HG03432 (cell line): ENCODE measurements at regions not wholly inside any gene's neighbourhood (a gene's known extent, or its start where the extent isn't known, plus 50 kb on each side); places are given as distances from the start of the nearest gene placed in this dataset.

ENCODE experiments used
- ATAC-seq: cut with Tn5 transposase; IDR thresholded peaks from one replicate; pipeline ENCODE4 v1.9.1; 2021; ENCODE audit warnings: mild to moderate bottlenecking, moderate library complexity; ENCODE audit not compliant: unreplicated experiment

GRCh38 chr11:115699326-115699725 is 195.1 kb upstream of the CADM1 start:
- no peak for ATAC-seq

DNA sequence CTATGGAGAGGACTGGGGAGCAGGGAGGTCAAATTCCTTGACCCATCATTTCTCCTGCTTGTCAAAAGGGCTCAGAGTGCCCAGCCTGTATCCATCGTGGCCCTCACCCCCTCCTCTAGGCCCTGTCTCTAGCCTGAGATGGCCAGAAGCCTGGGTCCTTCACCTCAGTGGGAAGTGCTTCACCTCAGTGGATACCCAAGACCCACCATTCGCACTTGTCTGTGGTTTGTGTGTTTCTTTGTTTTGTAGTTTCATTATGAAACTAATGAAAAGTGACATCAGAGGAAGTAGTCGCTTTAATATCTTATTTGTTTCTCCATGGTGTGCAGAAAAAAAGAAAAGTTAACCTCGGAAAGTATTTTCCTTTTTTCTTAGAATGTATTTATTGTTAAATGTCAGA is 194.0 kb upstream of the CADM1 start:
- ATAC-seq = no peak

GRCh38 chr11:115696563-115696962 is 192.3 kb upstream of the CADM1 start:
- no peak for ATAC-seq

GRCh38 chr11:115695677-115696364 is 191.6 kb upstream of the CADM1 start:
- no peak for ATAC-seq

DNA sequence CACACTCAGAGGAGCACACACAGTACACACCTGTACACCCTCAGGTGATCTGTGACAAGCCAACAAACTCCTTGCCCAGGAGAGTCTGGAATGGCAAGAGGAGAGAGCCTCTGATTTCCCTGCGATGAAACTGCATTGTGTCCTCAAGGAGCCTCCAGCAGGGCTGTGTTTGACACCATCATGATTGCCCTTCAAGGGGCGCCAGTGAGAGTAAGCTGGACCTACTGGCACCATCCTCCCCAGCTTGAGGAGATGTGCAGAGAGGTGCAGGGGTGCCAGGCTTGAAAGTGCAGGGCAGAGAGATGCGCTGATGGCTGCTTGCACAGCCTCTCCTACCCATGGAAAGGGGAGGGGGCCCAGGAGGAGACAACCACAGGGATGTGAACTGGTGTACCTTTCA is 188.8 kb upstream of the CADM1 start:
- ATAC-seq = no peak

- no peak for ATAC-seq
These were observed 186.8 kb upstream of the CADM1 start for GRCh38 chr11:115691030-115691429.

- ATAC-seq = no peak
These were observed 183.7 kb upstream of the CADM1 start for GRCh38 chr11:115687934-115688333.

- ATAC-seq = no peak
These were observed 180.5 kb upstream of the CADM1 start for GRCh38 chr11:115684699-115685098.

DNA sequence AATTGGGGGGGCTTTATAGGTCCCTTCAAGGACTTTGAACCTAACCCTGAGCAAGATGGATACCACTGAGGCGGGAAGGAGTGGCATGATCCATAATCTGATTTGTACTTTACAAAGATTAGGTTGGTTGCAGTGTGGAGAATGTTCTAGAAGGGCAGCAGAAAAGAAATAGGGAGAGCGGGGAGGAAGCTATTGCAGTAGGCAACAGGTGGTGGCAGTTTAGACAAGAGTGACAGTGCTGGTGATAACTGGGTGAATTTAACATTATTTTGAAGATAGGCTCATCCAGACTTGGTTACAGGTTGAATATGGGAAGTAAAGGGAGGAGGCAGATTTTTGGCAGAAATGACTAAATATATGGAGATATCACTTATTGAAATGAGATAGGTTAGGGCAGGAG is 179.9 kb upstream of the CADM1 start:
- no peak for ATAC-seq

DNA sequence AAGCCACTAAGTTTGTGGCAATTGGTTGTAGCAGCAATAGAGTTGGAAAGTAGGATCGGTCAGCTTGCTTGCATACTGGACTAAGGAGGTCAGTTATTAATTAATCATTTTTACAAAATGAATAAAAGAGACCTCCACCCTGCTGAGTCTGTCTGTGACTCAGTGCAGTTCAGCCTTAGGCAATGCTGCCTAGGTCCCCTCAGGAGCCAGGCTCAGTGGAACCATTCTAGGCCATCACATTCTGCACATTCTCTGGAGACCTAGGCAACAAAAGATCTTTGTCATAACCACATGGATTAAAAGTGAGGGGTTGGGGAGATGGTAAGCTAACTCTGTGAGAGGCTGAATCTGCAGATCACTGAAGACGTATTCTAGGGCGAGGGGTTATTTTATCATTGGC is 178.7 kb upstream of the CADM1 start:
- no peak for ATAC-seq

GRCh38 chr11:115682101-115682500 is 177.9 kb upstream of the CADM1 start:
- ATAC-seq = no peak

DNA sequence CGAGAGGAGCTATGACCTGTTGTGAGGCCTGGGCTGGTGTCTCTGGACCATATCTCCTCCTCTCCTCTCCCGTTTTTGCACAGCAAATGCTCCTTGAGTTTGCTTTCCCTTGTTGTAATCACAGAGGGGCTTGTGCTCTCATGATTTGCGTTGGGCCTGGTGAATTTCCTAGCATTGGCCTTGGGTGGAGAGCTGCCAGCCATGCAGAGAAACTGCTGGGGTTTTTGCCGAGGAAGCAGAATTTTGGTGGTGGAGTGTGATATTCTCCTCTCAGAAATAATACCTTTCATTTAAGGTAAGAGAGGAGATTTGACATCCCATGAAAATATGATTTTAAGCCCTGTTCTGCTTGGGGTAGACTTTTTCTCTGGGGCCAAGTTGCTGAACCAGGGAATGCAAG is 175.7 kb upstream of the CADM1 start:
- no peak for ATAC-seq

GRCh38 chr11:115678942-115679341 is 174.7 kb upstream of the CADM1 start:
- no peak for ATAC-seq

- ATAC-seq = no peak
These were observed 173.0 kb upstream of the CADM1 start for GRCh38 chr11:115677190-115677589.

DNA sequence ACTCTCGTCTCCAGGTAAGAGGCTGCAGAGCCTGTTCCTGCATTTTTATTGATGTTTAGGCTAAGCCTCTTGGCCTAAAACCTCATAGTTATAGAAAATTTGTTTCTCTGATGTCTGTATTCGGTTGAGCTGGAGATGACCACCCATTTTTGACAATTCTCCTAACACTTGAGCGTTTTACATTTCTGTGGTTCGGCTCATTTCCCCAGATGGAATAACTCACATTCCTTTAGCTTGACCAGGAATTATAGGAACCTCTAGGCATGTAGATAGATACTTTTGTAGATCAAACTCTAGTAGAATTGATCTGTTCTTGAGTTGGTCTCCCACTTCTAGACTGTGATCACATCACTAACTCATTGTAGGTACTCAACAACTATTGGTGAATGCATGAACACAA is 172.6 kb upstream of the CADM1 start:
- ATAC-seq = no peak

- ATAC-seq = no peak
These were observed 172.0 kb upstream of the CADM1 start for GRCh38 chr11:115676206-115676605.

DNA sequence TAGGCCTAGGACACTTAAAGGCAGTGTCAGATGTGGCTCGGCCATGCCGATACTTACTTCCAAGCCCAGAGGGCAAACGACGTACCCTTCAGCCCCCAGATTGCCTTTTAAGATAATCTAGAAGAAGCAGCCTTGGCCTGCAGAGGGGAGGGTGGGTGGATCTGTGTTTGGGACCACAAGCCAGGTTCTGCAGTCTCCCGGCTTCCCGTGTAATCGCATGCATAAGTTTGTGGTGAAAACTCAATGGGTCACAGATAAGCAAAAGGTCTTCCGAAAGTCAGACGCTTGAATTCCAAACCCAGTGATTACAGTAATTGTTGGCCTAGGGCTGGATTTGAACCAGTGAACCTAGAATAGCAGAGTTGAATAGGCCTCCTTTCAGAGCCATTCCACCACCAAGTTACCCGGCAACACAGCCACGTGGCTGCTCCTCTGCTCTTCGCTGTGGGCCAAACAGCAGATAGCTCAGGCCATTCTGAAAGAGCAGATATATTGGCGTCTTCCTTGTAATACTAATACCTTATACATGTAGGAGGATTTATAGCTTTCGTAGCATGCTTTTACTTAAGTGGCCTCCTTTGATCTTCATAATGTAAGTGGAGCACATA is 170.8 kb upstream of the CADM1 start:
- ATAC-seq = no peak

DNA sequence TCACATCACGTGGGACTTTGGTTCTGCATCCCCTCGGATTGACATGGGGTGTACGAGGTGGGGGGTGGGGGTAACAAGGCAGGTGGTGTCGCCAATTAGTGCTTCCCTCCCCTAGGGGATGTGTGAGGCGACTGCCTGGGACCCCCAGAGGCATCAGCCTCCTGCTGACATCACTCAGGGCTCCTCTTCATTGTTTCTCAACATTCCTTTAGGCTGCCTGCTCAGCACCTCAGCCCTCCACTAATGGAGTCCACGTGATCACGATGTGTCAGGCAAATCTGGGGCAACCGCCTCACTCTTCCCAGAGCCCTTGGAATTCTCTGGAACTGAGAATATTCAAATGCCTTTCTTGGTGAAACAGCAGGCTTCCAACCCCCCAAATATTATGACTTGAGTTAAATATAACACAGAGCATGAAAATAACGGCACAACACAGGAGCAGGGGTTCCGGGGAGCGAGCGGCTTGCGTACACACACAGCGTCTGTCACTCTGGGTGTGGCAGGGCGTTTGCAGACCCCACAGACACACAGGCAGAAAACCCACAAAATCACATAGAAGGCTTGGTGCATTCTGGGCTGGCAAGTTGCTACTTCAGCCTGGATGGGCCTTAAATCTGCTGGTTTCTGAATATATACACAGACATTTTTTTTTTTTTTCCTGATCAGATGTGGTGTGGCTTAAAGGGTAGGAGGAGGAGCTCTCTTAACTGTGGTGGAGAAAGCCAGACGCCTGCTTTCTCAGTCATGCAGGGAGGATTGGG is 170.1 kb upstream of the CADM1 start:
- no peak for ATAC-seq

DNA sequence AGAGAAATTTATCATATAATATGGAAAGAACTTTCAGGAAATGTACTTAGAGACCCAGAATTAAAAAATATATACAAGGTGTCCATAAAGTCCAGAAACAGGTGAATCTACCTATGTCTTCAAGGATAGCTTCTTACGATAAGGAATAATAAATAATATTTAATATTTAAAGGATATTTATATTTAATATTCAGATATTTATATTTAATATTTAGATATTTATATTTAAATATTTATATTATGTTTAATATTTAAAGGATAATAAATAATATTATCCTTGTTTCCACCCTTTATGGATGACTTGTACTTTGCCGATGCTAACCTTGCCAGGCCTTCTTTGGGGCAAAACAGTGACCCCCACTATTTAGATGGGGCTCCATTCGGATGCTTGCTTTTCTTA is 169.5 kb upstream of the CADM1 start:
- no peak for ATAC-seq

- ATAC-seq = no peak
These were observed 168.8 kb upstream of the CADM1 start for GRCh38 chr11:115672999-115673411.

GRCh38 chr11:115672412-115672811 is 168.2 kb upstream of the CADM1 start:
- ATAC-seq = no peak

DNA sequence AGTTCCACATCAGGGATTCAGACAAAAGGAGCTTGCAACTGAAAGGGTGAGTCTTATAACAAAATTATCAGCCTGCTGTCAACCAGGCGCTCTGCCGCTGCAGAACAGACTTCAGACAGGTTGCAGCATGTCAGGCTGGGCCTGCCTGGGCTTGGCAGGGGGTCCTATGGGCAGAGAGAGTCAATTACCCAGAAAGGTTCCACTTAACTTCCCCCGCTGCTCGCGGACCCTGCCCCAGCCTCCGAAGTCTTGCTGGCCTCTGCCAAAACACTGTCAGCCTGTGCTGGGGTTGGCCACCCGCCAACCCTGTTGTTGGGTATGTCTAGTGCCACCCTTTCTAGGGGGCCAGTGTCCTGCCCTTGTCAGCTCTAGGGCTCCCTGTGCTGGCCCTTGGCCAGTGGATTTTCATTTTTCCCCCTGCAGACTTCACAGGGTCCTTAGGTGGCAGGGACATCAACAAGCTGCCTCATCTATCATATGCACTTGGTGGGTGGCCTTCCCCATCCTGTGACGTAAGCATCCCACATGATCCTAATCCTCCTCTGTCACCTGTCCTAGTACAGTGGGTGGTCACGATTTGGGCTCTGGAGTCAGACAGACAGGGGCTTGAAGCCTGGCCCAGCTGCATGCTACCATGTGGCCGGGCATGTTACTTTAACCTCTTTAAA is 166.5 kb upstream of the CADM1 start:
- no peak for ATAC-seq
